GM21528 (cell line): ENCODE measurements at regions not wholly inside any gene's neighbourhood (a gene's known extent, or its start where the extent isn't known, plus 50 kb on each side); places are given as distances from the start of the nearest gene placed in this dataset.

Source experiments
- ATAC-seq: cut with Tn5 transposase; IDR thresholded peaks from one replicate; pipeline ENCODE4 v1.9.1; 2021; ENCODE audit warnings: mild to moderate bottlenecking, moderate library complexity; ENCODE audit not compliant: unreplicated experiment, low FRiP score

DNA sequence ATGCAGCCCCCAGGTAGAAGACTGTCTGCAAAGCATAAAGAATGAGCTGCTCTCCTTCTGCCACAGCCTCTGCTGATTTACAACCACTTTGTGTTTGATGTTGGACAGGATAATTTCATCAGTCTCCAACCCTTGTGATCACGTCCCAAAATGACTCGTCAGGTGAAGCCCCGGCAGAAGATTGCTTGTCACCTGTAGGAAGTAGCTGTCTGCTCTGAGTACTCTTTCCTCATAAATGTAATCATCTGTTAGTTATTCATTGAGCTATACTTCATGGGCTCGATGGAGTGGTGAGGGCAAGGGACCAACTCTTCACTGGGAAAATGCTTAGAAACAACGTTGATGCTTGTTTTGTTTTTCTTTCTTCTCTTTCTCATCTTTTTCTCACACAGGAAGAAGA is 290.9 kb upstream of the SP8 start:
- no peak for ATAC-seq

DNA sequence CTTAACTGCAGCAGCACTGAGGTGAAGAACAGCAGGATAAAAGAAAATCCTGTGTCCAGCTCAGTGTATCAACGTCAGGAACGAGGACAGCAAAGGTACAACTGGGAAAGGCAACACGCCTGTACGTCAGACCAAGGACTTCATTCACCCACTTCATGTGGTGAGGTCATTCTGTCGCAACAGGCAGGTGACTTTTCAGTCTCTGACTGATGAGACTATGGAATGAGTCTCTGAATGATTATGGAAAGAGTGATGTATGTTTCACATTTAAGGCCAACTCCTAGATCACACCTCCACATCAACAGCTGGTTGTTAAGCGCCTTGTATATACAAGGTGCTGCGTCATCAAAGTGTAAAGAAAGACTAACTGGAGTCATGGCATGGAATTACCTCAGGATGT is 297.6 kb upstream of the SP8 start:
- no peak for ATAC-seq

DNA sequence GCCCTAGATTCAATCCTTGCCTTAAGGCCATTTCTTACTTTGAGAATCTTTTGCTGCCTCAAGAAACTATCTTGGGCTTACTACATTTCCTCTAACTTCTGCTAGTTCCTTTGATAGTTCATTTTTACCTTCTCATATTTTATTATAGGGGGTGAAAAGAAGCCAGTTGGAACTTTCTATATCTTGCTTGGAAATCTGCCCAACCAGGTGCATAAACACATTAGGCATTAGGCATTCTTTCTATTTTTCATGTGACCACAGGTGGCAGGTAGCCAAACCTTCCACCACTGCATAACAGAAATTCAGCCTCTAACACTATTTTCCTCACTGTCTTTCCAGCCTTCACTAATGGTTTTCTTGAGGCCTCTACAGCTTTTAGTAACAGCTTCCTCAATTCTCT is 300.0 kb upstream of the SP8 start:
- no peak for ATAC-seq

DNA sequence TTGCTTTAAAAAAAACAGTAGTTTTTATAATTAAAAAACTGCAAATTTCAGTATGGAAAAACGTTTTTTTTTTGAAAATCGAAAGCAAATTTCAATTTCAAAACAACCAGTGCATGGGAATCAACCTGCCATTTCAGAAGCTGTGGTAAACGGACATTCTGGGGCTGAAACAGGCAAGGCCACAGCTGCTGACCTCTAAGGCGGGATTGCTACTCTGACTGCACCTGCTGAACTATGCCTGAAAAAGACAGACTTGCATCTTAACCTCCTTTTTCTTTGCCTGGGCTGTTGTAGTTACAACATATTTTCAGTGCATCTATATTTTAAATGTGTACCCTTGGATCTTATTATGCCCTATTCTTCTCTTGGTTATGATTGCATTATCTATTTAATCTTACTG is 303.0 kb upstream of the SP8 start:
- no peak for ATAC-seq

DNA sequence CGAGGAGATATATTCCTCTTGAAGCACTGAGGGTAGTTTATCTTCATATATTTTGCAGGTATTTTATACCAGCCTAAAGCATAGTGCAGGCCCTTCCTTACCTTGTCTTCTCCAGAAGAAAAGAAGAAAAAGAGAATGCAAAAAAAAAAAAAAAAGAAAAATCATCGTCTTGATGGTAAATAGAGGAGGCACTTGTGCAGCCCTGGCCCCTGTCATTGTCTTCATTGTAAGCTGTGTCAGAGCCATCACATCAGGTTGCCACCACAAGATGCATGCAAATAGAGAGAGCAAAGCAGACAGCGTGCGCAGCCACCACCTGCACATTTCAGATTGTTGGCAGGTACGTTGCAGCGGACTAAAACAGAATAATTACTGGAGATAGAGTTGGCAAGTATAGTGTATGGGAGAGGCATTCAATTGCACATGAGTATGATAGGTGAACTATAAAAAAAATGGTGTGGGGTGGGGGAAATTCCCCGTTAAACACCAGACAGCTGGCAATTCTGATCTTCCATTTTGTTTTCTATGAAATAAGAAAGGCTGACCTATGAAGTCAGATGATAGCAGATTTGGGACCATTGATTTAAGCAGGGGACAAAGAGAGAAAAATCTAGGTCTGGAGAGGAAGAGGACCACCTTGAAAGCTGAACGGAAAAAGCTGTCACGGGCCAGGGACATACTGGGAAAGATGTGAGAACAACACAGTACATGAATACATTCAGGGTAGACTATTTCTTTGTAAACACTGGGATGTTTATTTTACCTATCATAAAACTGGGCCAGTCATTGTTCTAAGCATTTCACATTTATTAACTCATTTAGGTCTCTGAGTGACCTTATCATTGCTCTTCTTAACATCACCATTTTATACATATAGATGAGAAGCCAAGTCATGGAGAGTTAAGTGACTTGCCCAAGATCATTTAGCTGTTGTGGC is 306.3 kb upstream of the SP8 start:
- ATAC-seq = no peak

DNA sequence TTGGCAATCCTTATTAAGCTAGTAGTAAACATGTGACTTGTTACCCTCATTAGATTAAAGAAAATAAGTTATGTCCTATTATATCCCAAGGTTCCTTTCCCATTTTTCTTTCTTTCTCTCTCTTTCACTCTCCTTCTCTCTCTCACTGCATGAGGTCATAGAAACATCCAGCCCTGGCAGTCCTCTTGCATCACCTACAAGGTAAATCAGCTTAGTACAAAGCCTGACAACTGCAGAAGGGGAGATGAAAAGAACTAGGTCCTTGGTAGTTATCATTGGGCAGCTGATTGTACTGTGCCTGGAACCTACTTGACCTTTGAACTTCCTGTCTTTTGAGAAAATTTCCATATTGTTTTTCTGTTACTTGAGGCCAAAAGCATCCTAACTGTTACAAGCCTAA is 307.9 kb upstream of the SP8 start:
- ATAC-seq = no peak

DNA sequence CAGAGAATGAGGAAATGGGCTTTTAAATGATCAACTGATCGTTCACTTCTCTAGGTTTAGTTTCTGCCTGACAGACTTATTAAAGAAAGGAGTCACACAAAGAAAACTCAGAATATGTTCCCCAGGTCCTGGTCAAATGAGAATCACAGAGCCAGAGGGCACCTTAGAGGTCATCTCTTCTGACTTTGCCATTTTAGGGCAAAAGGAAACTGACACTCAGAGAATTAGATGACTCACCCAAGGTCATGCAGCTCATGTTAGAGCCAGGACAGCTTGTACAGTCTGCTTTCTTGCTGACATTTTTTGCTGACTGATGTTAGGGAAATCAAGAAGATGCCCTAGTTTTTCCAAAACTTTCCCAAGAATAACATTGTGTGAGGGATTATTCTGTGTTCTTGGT is 312.7 kb upstream of the SP8 start:
- no peak for ATAC-seq

DNA sequence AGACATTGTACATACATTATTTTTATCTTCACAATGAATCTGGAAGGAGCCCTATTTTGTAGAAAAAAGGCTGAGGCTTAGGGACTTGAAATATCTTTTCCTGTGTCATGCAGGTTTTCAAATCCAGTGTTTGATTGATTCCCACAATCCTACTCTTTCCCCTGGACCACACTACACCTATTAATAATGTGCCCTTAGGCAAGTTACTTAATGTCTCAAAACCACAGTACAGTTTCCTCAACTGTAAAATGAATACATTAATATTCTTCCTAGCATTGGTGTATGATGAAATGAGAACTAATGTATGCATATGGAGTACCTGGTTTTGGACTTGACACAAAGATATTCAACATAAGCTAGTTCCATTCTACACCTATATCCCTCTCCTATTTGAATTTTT is 313.3 kb upstream of the SP8 start:
- no peak for ATAC-seq

DNA sequence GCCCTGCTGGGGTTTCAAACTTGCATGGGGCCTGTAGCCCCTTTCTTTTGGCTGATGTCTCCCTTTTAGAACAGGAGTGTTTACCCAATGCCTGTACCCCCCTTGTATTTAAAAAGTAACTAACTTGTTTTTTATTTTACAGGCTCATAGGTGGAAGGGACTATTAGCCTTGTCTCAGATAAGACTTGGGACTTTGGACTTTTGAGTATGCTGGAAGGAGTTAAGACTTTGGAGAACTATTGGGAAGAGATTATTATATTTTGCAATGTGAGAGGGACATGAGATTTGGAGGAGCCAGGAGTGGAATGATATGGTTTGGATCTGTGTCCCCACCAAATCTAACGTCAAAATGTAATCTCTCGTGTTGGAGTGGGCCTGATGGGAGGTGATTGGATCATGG is 314.9 kb upstream of the SP8 start:
- ATAC-seq = no peak

DNA sequence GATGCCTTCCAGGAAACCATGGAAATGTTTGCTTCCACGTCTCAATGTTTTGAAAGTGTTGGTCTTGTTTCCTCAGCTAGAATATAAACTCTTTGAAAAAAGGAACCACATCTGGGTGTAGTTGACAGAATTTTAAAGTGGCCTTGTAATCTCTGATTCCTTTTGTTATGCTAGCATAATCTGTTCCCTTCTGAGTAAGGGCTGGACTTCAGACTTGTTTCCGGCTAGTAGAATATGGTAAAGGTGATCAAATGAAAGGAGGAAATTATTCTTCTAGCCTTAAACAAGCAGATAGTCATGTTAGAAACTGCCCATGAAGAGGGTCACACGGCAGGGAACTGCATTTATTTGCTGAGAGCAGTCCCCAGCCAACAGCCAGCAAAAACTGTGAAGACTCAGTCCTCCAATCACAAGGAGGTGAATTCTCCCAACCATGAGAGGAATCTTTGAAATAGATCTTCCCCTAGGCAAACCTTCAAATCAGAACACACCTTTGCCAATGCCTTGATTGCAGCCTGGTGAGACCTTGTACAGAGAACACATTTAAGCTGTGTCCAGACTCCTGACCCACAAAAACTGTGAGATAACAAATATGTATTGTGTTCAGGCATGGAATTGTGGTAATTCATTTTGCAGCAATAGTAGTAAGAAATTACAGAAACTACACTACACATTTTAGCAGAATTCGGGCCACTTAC is 316.9 kb upstream of the SP8 start:
- no peak for ATAC-seq

DNA sequence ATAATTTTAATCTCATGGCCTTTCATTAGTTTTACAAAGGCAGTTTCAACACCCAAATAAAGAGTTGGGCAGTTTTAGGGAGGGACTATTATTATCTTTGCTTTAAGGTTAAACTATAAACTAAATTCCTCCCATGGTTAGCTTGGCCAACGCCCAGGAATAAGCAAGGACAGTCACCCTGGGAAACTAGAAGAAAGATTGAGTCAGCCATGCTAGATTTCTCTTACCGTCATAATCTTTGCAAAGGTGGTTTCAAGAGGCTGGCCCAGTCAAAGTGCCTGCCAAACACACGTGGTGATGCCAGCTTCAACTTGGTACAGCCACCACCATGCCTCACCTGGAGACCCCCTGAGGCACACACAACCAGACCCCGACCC is 317.4 kb upstream of the SP8 start:
- ATAC-seq = no peak

DNA sequence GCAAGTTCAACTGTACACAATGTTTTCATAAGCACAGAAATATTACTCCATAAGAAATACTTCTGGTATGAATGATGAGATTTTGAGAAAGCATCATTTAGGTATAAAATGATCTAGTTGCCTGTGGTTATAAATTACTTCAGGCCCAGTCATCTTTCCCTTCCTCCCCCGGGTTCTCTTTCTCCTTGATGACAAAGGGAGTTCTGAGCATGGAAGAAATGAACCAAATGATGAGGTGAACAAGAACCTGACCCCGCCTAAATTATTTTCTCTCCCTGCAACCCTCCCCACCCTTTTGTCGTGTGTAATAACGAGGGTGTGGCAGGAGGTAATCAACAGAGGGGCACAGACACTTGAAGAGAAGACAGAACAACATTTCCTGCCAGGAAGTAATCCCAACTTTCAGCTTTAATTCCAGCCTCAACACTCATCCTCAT is 319.6 kb upstream of the SP8 start:
- ATAC-seq = no peak

DNA sequence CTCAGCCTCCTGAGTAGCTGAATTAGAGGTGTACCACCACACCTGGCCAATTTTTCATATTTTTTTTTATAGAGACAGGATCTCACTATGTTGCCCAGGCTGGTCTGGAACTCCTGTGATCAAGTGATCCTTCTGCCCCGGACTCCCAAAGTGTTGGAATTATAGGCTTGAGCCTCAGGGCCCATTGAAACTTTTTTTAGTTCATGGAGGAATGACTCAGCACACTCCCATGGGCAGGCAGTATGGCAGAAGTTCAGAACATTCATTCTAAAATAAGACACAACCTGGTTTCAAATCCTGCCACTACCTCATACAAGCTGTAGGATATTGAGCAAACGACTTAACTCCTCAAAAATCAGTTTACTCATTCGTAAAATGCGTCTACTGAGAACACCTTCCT is 320.4 kb upstream of the SP8 start:
- ATAC-seq = no peak

DNA sequence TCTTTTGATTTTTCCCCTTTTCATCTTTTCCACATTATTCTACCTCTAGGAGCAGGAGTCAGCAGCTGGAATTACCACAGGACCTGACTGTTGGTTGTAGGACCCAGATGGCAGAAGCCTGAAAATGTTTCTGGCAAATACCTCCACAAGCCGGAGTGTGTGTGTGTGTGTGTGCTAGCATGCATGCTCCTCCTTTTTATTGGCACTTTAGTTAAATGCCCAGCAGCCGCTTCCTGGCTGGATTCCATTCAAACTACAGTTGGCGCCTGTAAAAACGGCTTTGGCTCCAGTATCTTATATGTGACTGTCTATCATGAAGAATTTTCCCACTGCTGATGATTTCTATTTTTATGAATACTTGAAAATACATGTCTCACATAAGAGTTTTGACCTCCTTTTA is 319.7 kb upstream of the SP4 start:
- ATAC-seq = no peak

DNA sequence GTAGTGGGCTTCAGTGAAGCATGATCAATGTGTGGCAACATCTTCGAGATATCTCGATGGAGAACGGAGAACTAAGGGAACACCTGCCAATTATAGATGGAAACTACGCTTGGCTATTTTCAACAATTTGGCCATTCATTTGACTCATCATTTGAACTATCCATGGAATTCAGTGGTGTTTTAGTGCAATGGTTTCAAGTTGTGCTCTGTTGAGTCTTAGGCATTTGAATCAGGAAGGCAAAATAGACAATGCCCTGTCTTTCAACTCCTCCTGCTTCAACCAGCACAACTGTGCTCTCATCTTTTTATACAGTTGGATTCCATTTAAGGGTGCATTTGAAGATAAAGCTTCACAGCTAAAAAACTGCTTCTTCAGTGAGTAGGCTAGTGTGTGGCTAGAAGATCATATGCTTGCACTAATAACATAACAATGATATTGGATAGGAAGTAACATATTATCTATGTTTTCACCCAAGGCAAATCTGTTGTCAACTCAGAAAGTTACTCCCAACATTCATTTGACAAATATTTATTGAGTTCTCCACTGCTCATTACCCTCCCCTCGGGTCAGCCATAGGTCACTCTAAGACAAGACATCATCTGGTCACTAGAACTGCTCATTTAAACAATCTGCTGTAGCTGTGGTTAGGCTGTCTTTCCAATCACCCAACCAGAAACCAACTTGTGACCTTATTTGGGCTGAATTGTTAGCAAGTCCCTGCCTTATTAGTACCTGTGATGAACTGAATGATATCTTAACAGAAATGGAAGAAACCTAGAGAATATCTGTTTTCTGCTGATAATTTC is 314.1 kb upstream of the SP4 start:
- ATAC-seq = no peak

DNA sequence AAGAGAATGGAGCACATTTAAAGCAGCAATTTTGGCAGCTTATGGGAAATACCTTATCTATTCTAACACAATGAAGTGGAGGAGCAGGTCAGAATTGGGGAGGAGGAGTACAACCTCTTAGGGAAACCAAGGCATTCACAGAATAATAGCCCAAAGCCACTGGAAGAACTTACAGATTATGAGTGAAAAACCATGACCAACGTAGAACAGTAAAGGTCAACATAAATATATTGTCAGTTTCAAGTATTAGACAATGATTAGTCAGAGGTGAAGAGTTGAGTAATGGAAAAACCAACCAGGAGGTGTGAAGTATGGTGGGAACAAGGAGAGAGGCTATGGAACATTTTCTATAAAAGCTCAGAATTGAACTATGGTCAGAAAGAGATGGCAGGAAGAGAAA is 304.3 kb upstream of the SP4 start:
- ATAC-seq = no peak

DNA sequence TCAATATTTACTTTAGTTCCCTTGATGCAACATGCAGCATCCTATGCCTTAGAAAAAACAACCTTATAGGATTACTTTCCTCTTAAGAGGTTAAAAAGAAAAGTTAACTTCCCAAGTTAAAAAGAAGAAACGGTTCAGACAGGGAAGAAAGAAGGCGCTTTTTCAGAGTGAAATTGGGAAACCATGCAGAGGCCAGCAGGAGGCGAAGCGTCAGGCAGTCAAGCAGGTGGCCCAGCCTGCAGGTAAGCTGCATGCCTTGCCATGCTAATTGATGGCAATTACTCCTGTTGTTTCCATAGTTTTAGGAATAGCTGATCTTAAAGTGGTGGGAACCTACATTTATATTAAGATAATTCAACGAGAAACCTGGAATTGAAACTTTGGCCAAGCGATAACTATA is 302.6 kb upstream of the SP4 start:
- no peak for ATAC-seq

DNA sequence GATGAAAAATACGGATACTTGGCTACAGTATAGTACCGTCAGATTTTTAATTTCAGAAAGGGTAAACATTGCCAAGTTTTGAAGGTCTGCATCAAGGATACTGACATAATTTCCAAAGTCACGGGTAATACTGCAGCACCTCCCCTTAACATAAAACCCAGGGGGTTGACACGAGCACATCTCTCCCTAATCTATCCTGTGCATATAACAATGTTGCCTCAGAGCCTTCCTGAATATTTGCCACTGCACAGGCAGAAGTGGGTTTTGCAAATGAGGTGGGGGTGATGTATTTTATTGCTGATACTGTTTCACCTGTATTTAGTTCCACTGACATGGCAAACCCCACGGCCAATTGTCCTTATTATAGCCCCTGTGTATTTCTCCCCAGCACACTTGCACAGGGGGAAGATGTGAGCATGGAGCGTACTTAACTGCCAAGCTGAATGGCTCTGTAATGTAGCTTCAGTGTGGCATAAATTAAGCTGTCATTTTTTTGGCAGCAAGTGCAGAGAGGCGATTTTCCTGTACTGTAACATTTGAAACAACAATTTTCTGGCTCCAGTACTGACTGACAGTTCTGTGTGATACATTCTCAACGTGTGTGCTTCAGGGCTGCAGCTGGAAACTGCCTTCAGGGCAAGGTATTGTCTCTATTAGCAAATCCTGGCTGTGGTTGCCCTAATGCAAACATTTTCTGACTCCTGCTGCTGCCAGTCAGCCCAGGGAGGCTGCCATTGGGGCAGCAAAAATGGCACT is 299.6 kb upstream of the SP4 start:
- ATAC-seq = no peak

DNA sequence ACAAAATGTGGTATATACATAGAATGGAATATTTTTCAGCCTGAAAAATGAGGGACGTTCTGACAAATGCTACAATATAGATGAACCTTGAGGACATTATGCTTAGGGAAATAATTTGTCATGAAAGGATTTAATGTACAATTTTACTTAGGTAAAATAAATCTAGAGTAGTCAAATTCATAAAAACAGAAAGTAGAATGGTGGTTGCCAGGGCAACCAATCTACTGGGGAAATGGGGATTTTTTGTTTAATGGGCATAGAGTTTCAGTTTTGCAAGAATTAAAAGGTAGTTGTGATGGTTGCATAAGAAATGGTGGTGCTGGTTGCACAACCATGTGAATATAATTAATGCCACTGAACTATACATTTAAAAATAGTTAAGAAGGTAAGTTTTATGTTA is 296.0 kb upstream of the SP4 start:
- no peak for ATAC-seq

DNA sequence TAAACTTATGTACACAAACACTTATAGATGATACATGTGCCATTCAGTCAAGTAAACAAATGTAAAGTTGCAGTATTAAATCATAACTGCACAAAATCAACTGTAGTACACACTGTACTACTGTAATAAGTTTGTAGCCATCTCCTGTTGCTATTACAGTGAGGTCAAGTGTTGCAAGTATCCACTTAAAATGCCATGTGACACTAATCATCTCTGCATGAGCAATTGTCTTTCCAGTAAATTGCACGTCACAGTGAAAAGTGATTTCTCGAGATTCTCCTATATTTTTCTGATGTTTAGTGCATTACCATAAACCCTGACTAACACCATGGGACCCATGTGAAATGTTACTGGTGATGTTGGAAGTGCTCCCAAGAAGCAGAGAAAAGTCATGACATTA is 293.3 kb upstream of the SP4 start:
- no peak for ATAC-seq

DNA sequence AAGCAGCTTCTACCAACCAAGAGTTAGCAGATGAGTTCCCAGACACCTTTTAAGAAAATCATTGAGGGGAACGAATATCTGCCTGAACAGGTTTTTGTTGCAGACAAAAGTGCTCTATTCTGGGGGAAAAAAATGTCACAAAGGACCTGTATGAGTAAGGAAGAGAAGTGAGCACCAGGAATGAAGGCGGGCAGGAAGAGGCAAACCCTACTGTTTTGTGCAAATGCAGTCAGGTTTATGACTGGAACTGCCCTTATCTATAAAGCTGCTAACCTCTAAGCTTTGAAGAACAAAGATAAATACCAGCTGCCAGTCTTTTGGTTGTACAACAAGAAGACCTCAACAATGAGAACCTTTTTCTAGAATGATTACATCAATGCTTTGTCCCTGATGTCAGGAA is 292.4 kb upstream of the SP4 start:
- no peak for ATAC-seq
